GM19372 (cell line): ENCODE measurements at regions not wholly inside any gene's neighbourhood (a gene's known extent, or its start where the extent isn't known, plus 50 kb on each side); places are given as distances from the start of the nearest gene placed in this dataset.

Experiments
- ATAC-seq: cut with Tn5 transposase; IDR thresholded peaks from one replicate; pipeline ENCODE4 v1.9.1; 2021; ENCODE audit warnings: mild to moderate bottlenecking, low read depth, moderate library complexity; ENCODE audit not compliant: unreplicated experiment

DNA sequence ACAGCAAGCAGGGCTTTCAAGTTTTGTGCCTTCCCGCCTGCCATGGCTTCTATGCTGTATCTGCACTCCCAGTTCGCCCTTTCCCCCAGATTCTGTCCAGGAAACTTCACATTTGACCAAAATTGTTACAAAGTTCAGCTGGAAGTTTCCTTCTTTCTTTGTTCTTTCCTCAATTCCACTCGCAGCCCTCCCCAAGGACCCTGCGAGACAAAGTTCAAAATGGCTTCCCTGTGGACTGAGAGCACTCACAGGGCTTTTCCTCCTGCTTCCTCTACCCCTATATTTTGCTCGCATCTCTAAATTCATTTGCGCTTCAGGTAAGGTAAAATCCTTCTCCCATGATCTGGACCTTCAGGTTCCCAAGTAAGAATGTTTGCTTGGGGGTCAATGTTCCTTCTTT, 1348.4 kb upstream of the B3GALT2 start:
- ATAC-seq = no peak

DNA sequence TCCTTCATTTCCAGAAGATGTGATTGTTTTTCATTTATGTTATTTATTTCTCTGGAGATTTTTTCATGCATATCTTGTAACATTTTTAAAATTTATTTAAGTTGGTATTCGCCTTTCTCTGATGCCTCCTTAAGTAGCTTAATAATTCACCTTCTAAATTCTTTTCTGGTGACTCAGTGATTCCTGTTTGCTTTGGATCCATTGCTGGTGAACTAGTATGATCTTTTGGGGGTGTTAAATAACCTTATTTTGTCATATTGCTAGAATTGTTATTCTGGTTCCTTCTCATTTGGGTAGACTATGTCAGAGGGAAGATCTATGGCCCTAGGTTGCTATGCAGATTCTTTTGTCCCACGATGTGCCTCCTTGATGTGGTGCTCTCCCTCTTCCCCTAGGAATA, 1347.2 kb upstream of the B3GALT2 start:
- no peak for ATAC-seq

DNA sequence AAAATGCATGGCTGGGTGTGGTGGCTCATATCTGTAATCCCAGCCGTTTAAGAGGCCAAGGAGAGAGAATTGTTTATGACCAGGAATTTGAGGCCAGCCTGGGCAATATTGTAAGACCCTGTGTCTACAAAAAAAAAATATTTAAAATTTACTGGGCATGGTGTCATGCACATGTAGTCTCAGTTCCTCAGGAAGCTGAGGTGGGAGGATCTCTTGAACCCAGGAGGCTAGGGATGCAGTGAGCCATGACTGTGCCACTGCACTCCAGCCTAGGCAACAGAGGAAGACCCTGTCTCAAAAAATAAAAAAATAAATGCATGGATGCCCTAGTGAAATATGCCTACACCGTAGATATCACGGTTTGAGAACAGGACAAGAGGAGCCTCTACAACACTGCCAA, 1331.2 kb upstream of the B3GALT2 start:
- no peak for ATAC-seq

DNA sequence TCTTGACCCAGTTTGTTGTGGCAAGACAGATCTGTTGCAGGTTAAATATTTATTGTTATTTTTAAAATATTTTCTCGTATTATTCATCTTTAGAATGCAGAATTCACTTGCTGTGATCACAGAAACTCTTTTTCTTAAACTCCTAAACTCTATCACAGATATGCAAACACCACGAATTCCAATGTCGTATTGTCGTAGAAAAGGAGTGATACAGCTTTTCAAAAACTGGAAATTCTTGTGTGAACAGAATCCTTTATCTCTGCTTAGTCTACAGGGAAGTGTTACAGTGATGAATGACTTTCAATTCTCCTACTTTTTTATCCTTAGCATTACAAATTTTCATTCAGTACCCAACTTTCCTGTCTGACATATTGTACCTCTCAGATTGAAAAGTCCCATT, 1329.5 kb upstream of the B3GALT2 start:
- no peak for ATAC-seq

DNA sequence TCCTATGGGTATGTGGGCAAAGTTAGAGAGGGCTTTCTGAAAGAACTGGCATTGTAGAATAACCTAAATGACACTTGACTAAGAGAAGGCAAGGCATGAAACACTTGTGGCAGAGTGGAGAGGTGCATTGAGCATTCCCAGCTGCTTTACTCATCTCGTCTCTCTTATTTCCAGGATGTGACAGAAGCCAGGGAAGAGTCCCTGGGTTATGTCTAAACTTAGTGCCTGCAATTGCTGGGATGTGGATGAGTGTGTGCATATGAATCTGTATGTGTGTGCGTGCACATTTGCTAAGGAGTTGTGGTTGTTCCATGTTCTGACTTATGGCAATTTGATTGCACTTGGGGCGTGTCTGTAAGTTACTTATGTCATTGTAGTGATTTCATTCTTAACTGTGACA, 1326.5 kb upstream of the B3GALT2 start:
- no peak for ATAC-seq

DNA sequence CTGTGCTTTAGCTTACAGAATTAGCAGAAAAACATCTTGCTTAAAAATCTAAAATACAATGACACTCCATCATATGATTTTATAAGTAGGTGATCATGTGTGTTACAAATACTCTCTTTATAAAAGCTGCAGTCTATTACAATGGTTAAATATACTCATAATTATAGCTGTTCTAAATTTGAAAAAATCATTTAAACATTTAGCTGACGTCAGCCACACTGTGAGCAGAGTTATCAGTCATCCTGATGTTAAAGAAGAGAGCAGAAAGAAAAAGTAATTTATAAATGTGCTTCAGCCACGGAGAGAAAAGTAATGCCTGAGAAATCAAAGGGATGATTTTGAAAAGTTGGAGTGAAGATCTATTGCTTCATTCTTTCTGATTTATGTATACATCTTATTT, 1325.9 kb upstream of the B3GALT2 start:
- ATAC-seq = no peak

DNA sequence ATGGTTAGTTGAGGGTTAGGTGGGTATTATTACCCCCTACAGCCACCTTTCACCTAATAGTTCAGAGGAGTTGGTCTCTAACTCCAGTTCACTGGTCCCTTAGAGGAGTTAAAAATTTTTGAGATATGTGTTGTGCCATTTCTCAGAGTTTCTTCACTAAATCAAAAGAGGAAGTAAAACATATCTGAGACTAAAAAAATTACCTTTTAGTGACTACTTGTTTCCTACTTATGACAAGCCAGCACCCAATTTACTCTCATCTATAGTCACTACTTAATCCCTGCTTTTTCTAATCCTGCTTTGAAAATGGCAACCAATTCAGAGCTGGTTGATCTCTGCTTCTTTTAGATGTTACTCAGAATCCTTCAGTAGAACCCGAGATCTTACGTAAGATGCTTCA, 1316.8 kb upstream of the B3GALT2 start:
- ATAC-seq = peak; percentile 96

DNA sequence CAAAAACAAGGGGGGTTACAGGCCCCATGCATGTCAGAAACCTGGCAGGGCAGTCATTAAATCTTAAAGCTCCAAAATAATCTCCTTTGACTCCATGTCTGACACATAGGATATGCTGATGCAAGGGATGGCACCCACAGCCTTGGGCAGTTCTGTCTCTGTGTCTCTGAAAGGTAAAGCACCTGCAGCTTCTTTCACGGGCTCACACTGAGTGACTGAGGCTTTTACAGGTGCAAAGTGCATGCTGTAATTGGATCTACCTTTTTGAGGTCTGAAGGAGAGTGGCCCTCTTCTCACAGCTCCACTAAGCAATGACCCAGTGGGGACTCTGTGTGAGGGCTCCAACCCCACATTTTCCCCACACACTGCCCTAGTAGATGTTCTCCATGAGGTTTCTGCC, 1309.0 kb upstream of the B3GALT2 start:
- ATAC-seq = no peak

DNA sequence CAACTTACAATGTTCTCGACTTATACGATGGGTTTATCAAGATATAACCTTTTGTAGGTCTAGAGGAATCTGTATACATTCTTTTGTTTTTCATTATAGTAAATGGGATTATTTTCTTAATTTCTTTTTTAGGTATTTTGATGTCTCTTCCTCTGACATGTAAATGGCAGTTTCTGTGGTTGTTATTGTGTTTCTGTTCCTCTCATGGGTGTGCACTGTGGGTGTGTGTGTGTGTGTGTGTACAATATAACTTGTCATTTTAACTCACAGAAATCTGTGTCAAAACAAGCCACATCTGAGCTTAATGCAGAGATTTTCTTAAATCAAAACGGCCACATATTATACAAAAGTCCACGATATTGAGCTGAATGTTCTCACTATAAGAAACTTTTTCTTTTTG, 1300.8 kb upstream of the B3GALT2 start:
- no peak for ATAC-seq

DNA sequence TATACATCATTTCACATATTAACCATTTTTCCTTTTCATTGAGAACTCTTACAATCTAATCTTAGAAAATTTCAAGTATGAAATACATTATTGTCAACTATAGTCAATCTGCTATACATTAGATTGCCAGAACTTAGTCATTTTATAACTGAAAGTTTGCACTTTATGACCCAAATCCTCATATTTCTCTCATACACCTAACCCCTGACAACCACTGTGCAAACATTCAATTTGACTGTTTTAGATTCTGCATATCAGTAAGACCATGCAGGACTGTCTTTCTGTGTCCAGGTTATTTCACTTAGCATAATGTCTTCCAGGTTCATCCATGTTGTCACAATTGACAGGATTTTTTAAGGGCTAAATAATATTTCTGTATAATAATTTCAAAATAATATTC, 1299.0 kb upstream of the B3GALT2 start:
- ATAC-seq = no peak

DNA sequence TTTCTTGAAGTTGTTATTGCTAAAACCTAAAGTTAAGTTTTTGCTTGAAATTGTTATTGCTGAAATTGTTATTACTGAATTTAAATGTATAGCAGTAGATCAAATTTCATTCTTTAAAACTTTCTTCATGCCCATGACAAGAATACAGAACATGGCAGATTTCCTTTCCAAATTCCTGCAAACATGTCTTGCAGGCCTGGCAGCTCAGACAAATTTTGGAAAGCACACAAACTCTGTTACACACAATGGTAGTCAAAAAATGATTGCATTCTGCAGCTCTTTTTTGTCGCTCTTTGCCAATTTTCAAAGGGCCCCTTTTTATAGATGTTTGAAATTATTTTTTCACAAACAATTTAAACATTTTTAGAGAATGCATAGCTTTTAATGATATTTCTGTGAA, 1292.3 kb upstream of the B3GALT2 start:
- no peak for ATAC-seq

DNA sequence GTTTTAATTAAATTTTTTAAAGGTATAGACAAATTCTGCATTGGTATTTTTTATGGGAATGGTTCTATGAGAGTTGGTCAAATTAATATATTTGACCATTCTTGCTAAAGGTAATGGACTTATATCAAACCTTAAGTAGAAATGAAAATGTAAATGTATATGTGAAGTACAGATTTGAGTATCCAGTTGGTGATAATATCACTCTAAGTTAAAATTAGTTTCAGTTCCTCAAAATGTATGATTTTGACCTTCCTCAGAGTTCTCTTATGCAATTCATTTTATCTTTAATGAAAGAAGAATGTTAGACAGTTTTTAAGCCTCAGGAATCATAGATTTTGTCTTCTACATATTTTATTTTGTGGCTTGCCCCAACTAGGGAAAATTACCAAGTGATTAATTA, 1291.5 kb upstream of the B3GALT2 start:
- ATAC-seq = peak; percentile 97

DNA sequence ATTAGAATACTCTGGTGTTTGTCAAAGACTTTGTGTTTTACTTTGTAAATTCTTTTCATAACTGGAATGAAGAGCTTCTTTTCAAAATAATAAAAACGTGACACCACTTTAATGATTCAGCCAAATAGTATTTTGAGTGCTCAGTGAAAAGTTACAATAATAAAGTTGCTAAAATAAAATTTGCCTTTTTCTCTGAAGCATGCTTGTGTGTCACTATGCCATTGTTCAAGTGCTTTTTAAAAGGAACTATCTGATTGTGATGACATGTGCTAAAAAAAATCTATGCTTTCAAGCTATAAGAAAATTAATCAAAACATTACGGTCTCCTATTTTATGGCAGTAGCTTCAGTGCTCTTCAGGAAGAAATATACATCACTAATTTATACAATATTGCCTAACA, 1290.5 kb upstream of the B3GALT2 start:
- no peak for ATAC-seq

DNA sequence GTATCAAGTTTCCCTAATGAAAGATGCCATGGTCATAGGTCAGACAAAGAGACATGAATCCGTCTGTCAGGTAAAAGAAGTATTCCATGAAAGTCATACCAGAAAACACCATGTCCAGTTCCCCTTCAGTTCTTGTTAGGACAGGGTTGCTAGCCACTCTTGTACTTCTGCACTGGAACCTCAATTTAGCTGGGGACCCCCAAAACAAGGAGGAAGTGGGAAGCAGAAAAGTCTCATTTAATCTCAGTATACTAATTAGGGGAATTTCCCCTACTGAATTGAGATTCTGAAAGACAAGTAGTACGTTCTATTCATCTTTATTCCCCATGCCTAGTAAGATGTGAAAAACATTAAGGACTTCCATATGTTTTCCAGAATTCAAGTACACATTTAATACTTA, 1289.9 kb upstream of the B3GALT2 start:
- no peak for ATAC-seq

DNA sequence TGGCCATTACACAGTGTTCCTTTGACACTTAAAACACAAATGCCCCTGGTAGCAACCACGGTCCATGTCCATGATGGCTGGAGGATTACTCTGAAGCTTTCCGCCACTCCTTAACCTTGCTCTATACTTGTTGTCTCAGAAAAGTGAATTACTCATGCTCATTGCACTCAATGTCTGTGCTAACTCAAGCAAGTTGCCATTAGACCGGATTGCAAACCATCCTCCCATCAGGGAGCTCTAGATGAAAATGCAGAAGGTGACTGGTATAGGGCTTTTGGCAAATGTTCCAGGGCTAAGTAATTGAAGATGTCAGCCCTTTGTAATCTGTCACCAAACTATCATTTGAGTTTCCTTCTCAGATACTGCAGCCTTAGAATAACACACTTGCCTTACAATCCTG, 1288.3 kb upstream of the B3GALT2 start:
- ATAC-seq = no peak

DNA sequence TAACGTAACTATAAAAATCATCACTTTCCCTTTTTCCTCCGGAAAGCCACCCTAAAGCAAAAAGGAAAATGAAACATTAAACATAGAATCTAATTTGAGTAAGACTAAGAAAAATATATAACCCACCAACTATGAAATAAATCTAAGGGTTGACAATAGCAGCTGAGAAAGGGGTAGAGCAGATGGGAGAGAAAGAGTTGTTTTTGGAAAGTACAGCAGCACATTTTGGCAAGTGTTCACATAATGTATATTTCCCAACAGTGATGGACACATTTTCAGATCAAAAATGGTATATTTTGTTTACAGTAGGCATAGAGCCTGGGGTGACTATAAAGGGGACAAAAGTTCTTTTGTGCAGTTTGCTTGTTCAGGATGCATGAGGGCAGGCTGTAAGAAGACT, 1287.4 kb upstream of the B3GALT2 start:
- no peak for ATAC-seq

DNA sequence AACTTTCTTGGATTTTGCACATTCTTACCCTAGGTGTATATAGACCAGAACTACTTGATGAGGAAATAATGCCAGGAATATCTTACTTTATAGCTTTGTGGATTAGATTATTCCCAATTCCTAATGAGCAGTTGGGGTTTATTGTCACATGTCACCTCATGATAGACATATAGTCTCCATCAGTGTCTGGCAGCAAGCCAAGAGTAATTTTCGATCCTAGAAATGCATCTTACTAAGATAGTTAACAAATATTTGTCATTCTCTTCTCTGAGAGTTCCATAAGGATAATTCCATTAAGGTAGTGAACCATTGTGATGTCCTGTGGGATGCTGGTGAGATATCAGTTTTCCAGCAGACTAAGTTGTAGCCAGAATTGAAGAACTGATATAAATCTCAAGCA, 1282.9 kb upstream of the B3GALT2 start:
- ATAC-seq = no peak

DNA sequence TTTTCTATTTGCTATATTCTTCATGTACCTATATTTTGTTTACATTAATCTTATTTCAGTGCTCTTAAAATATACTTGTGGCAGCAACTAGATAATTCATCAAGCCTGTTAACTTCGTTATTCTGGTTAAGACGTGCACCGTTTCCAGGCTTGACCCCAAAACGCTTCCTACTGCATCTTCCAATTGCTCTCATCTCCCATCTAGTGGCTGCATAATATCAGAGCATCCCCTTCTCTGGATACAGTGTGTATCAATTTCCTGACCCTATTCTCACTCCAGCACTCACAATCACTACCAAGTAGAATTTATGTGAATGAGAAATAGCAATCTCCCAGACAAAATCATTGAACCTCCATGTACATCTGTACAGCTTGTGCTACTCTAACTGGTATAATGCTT, 1280.3 kb upstream of the B3GALT2 start:
- no peak for ATAC-seq

DNA sequence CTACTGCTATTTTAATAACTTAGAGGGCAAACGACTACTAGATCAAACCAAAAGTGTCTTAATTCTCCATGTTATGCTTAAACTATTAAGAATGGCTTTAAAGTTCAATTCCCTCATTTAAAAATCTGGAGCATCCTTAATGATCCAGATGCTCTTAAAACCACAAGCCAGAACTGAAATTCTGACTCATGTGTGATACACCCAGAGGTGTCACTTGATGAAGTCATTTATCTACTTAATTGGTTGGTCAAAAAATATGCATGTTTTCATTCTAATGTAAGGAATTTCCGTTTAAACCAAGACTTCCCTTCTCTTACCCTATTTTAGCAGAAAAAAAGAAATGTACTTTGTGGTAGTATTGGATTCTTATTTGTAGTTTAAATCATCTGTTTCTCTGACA, 1261.2 kb upstream of the B3GALT2 start:
- no peak for ATAC-seq

DNA sequence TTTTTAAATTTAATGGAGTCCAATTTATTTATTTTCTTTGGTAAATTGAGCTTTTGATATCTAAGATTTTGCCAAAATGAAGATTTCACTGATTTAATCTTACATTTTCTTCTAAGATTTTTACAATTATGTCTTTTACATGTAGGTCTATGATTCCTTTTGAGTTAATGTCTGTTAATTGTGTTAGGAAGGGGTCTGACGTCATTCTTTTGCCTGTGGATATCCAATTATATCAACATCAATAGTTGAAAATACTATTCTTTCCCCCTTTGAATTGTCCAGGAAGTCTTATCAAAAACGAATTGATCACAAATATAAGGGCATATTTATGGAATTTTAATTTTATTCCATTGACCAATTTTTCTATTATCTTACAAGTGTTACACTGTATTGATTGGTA, 1258.8 kb upstream of the B3GALT2 start:
- ATAC-seq = no peak

DNA sequence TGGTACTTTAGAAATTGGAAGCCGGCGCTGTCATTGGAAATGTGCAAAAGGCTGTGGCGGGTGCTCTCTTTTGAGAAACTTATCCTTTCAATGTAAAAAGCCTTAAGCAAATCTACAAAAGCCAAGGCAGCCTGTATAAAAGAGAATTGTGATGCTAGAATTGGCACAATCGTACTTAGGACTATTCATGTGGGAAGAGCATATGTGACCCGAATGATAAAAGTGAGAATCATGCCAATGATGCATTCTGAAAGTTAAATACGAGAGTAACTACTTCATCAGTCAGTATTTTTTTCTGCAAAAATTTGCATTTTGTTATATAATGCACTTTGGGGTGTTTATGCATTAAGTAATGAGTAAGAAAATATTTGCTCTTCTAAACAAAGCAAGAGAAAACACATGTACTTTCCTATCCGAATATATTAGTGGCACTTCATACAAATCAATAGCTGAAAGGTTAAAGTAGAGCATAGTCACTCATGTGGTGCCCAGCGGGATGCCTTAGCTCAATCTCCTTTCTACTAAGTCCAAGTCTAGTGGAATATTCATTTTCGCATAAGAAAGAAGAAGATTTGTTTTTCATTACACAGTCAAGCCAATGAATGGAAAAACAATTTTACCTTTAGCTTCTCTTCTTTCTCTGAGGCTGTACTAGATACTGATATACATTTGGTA, 1256.6 kb upstream of the B3GALT2 start:
- no peak for ATAC-seq

DNA sequence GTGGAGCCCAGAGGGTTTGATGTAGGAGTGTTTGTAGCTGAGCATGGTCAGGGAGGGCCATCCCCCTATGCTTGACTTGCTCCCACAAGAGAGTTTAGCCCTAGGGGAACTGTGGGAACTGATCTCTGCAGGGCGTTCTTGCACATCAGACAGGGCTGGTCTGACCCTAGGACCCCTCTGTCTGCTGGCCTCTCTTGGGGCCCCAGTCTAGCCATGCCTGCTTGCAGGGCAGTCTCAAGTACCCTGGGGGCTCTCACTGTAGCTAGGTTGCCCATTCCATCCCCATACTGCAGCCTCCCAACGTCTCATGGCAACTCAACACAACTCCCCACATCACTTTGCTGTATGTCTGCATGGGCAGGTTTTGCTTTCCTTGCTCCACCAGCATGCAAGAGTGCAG, 1250.7 kb upstream of the B3GALT2 start:
- ATAC-seq = no peak

DNA sequence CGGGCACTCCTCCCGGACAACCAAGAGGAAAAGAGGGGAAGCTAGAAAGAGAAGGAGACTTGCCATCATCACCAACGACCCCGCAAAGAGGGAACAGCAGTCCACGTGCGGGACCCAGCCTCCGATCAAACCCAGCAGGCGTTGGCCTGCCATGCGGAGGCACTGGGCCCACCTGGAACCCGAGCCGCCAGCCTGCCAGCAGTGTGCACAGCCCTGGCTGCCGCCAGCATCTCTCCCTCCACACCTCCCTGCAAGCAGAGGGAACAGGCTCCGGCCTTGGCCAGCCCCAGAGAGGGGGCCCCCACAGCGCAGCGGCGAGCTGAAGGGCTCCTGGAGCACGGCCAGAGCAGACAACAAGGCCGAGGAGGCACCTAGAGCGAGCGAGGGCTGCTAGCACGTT, 1244.7 kb upstream of the B3GALT2 start:
- ATAC-seq = no peak
